ENCODE measurements at regions not wholly inside any gene's neighbourhood (a gene's known extent, or its start where the extent isn't known, plus 50 kb on each side); places are given as distances from the start of the nearest gene placed in this dataset.
A peak's percentile ranks its signal among the peaks of the same experiment; 100 is the strongest.

- DNase-seq (ENCODE audit: low read depth in 2 of 2) = no peak
These were observed 83.3 kb downstream of the EDEM1 start for GRCh38 chr3:5270666-5271371.

GRCh38 chr3:5271372-5271683 lies 83.8 kb downstream of the EDEM1 start:
- no peak for DNase-seq (ENCODE audit: low read depth in 2 of 2)

GRCh38 chr3:5272387-5272786 lies 84.9 kb downstream of the EDEM1 start:
- DNase-seq (ENCODE audit: low read depth in 2 of 2) = no peak

GRCh38 chr3:5274091-5274490 lies 86.6 kb downstream of the EDEM1 start:
- no peak for DNase-seq (ENCODE audit: low read depth in 2 of 2)

- peak; percentile 53 to 65 for DNase-seq (ENCODE audit: low read depth in 2 of 2)
These were observed 88.0 kb downstream of the EDEM1 start for GRCh38 chr3:5275529-5275928.

GRCh38 chr3:5276934-5277333 lies 89.4 kb downstream of the EDEM1 start:
- no peak for DNase-seq (ENCODE audit: low read depth in 2 of 2)

- no peak for DNase-seq (ENCODE audit: low read depth in 2 of 2)
These were observed 90.2 kb downstream of the EDEM1 start for GRCh38 chr3:5277612-5278236.

- DNase-seq (ENCODE audit: low read depth in 2 of 2) = no peak
These were observed 91.2 kb downstream of the EDEM1 start for GRCh38 chr3:5278666-5279065.

- DNase-seq (ENCODE audit: low read depth in 2 of 2) = no peak
These were observed 95.2 kb downstream of the EDEM1 start for GRCh38 chr3:5282703-5283102.

- no peak for DNase-seq (ENCODE audit: low read depth in 2 of 2)
These were observed 97.9 kb downstream of the EDEM1 start for GRCh38 chr3:5285439-5285838.

- DNase-seq (ENCODE audit: low read depth in 2 of 2) = no peak
These were observed 103.4 kb downstream of the EDEM1 start for GRCh38 chr3:5290915-5291314.

- no peak for DNase-seq (ENCODE audit: low read depth in 2 of 2)
These were observed 105.0 kb downstream of the EDEM1 start for GRCh38 chr3:5292512-5292911.

- DNase-seq (ENCODE audit: low read depth in 2 of 2) = no peak
These were observed 105.7 kb downstream of the EDEM1 start for GRCh38 chr3:5293207-5293606.

GRCh38 chr3:5294356-5294755 lies 106.8 kb downstream of the EDEM1 start:
- peak; percentile 55 to 57 for DNase-seq (ENCODE audit: low read depth in 2 of 2)

GRCh38 chr3:5295191-5295690 lies 107.7 kb downstream of the EDEM1 start:
- no peak for DNase-seq (ENCODE audit: low read depth in 2 of 2)

GRCh38 chr3:5296362-5296761 lies 108.9 kb downstream of the EDEM1 start:
- no peak for DNase-seq (ENCODE audit: low read depth in 2 of 2)

- no peak for DNase-seq (ENCODE audit: low read depth in 2 of 2)
These were observed 110.4 kb downstream of the EDEM1 start for GRCh38 chr3:5297895-5298294.

GRCh38 chr3:5298453-5298852 lies 110.9 kb downstream of the EDEM1 start:
- DNase-seq (ENCODE audit: low read depth in 2 of 2) = no peak

GRCh38 chr3:5299161-5299560 lies 111.7 kb downstream of the EDEM1 start:
- no peak for DNase-seq (ENCODE audit: low read depth in 2 of 2)

- no peak for DNase-seq (ENCODE audit: low read depth in 2 of 2)
These were observed 113.1 kb downstream of the EDEM1 start for GRCh38 chr3:5300638-5301037.

- no peak for DNase-seq (ENCODE audit: low read depth in 2 of 2)
These were observed 114.3 kb downstream of the EDEM1 start for GRCh38 chr3:5301651-5302297.

- no peak for DNase-seq (ENCODE audit: low read depth in 2 of 2)
These were observed 115.2 kb downstream of the EDEM1 start for GRCh38 chr3:5302661-5303060.

- no peak for DNase-seq (ENCODE audit: low read depth in 2 of 2)
These were observed 116.7 kb downstream of the EDEM1 start for GRCh38 chr3:5304188-5304587.
